ENCODE measurements at regions not wholly inside any gene's neighbourhood (a gene's known extent, or its start where the extent isn't known, plus 50 kb on each side); places are given as distances from the start of the nearest gene placed in this dataset.

GRCh38 chr4:24266951-24267722 is 317.2 kb downstream of the DHX15 start:
- Histone ChIP-seq H3K4me3 (ENCODE audit: low read length, poor library complexity, severe bottlenecking) (no peak overlapping the region), H3K9me3 (ENCODE audit: insufficient read depth, low read depth, low read length) (no peaks in the 10 kb centered on the region; the same call in 1 of the 2 replicates), H3K4me1 (ENCODE audit: insufficient read depth, low read length, poor library complexity, severe bottlenecking) (no peaks in the 10 kb centered on the region), H3K9me2 (replicated peaks; ENCODE audit: low read depth, low read length) (no peaks in the 10 kb centered on the region), H3K79me2 (ENCODE audit: insufficient read depth, low read length) (no peaks in the 10 kb centered on the region), H3K9ac (ENCODE audit: low read depth, low read length, poor library complexity, severe bottlenecking) (no peak overlapping the region), H3K27me3 (ENCODE audit: insufficient read depth, low read length, poor library complexity, severe bottlenecking) (no peaks in the 10 kb centered on the region), H2AFZ (ENCODE audit: low read length) (no peak overlapping the region), H3F3A (ENCODE audit: low read depth) (no peaks in the 10 kb centered on the region), H3K36me3 (ENCODE audit: insufficient read depth, low read length) (no peaks in the 10 kb centered on the region), H4K20me1 (ENCODE audit: insufficient read depth, low read length, poor library complexity, severe bottlenecking) (no peaks in the 10 kb centered on the region), H3K4me2 (ENCODE audit: low read depth, low read length, poor library complexity, severe bottlenecking) (no peak overlapping the region)
- TF ChIP-seq EZH2phosphoT487 (IDR thresholded peaks at IDR 0.05; ENCODE audit: borderline replicate concordance) (no peak), CTCF (conservative IDR thresholded peaks at IDR 0.05; ENCODE audit: low read length) (no peak)

GRCh38 chr4:24265989-24266388 is 318.4 kb downstream of the DHX15 start:
- H3K4me1 ChIP-seq (ENCODE audit: insufficient read depth, low read length, poor library complexity, severe bottlenecking) = no peaks in the 10 kb centered on the region
- H2AFZ ChIP-seq (ENCODE audit: low read length) = no peak overlapping the region
- H3K9ac ChIP-seq (ENCODE audit: low read depth, low read length, poor library complexity, severe bottlenecking) = no peak overlapping the region
- no peaks in the 10 kb centered on the region for H3K9me2 ChIP-seq (replicated peaks; ENCODE audit: low read depth, low read length)
- no peaks in the 10 kb centered on the region for H3F3A ChIP-seq (ENCODE audit: low read depth)
- no peak overlapping the region for H3K4me3 ChIP-seq (ENCODE audit: low read length, poor library complexity, severe bottlenecking)
- no peak for TF ChIP-seq EZH2phosphoT487 (IDR thresholded peaks at IDR 0.05; ENCODE audit: borderline replicate concordance)
- TF ChIP-seq CTCF (conservative IDR thresholded peaks at IDR 0.05; ENCODE audit: low read length) = no peak
- no peaks in the 10 kb centered on the region for H3K36me3 ChIP-seq (ENCODE audit: insufficient read depth, low read length)
- H3K79me2 ChIP-seq (ENCODE audit: insufficient read depth, low read length) = no peaks in the 10 kb centered on the region
- H3K27me3 ChIP-seq (ENCODE audit: insufficient read depth, low read length, poor library complexity, severe bottlenecking) = no peaks in the 10 kb centered on the region
- H3K9me3 ChIP-seq (ENCODE audit: insufficient read depth, low read depth, low read length) = no peaks in the 10 kb centered on the region
- no peaks in the 10 kb centered on the region for H4K20me1 ChIP-seq (ENCODE audit: insufficient read depth, low read length, poor library complexity, severe bottlenecking)
- H3K4me2 ChIP-seq (ENCODE audit: low read depth, low read length, poor library complexity, severe bottlenecking) = no peak overlapping the region

GRCh38 chr4:24262616-24263015 is 321.7 kb downstream of the DHX15 start:
- H3K4me2 ChIP-seq (ENCODE audit: low read depth, low read length, poor library complexity, severe bottlenecking) = no peak overlapping the region
- no peaks in the 10 kb centered on the region for H3F3A ChIP-seq (ENCODE audit: low read depth)
- H3K79me2 ChIP-seq (ENCODE audit: insufficient read depth, low read length) = no peaks in the 10 kb centered on the region
- no peak overlapping the region for H3K9ac ChIP-seq (ENCODE audit: low read depth, low read length, poor library complexity, severe bottlenecking)
- no peaks in the 10 kb centered on the region for H4K20me1 ChIP-seq (ENCODE audit: insufficient read depth, low read length, poor library complexity, severe bottlenecking)
- H3K4me3 ChIP-seq (ENCODE audit: low read length, poor library complexity, severe bottlenecking) = no peak overlapping the region
- TF ChIP-seq CTCF (conservative IDR thresholded peaks at IDR 0.05; ENCODE audit: low read length) (no peak), EZH2phosphoT487 (IDR thresholded peaks at IDR 0.05; ENCODE audit: borderline replicate concordance) (no peak)
- H3K4me1 ChIP-seq (ENCODE audit: insufficient read depth, low read length, poor library complexity, severe bottlenecking) = no peaks in the 10 kb centered on the region
- no peak overlapping the region for H2AFZ ChIP-seq (ENCODE audit: low read length)
- no peaks in the 10 kb centered on the region for H3K27me3 ChIP-seq (ENCODE audit: insufficient read depth, low read length, poor library complexity, severe bottlenecking)
- no peaks in the 10 kb centered on the region for H3K9me3 ChIP-seq (ENCODE audit: insufficient read depth, low read depth, low read length)
- no peaks in the 10 kb centered on the region for H3K36me3 ChIP-seq (ENCODE audit: insufficient read depth, low read length)
- no peaks in the 10 kb centered on the region for H3K9me2 ChIP-seq (replicated peaks; ENCODE audit: low read depth, low read length)
